ENCODE measurements at regions not wholly inside any gene's neighbourhood (a gene's known extent, or its start where the extent isn't known, plus 50 kb on each side); places are given as distances from the start of the nearest gene placed in this dataset.

GRCh38 chr3:167958141-167958540 lies 137.6 kb downstream of the GOLIM4 start:
- H3K4me1 ChIP-seq (ENCODE audit: insufficient read depth, low read length): no peaks in the 10 kb centered on the region
- H3K79me2 ChIP-seq (ENCODE audit: insufficient read depth, low read length): no peaks in the 10 kb centered on the region
- no peaks in the 10 kb centered on the region for H4K20me1 ChIP-seq (ENCODE audit: insufficient read depth, low read length)
- H3K27ac ChIP-seq (ENCODE audit: low read depth, low read length): no peak overlapping the region
- no peaks in the 10 kb centered on the region for H3K9me3 ChIP-seq (ENCODE audit: low read depth, low read length)
- DNase-seq (ENCODE audit: insufficient read length, low spot score, missing footprints): no peak
- TF ChIP-seq CTCF (IDR thresholded peaks at IDR 0.05; ENCODE audit: extremely low read depth, low read depth, low read length): no peak
- no peaks in the 10 kb centered on the region for H3K36me3 ChIP-seq (ENCODE audit: insufficient read depth, low read length)
- H3K4me3 ChIP-seq (ENCODE audit: insufficient read depth, low read length): no peak overlapping the region
- no peak overlapping the region for H3K4me2 ChIP-seq (ENCODE audit: insufficient read depth, low read length)
- H2AFZ ChIP-seq (ENCODE audit: low read length): no peak overlapping the region
- no peaks in the 10 kb centered on the region for H3K27me3 ChIP-seq (ENCODE audit: insufficient read depth, low read length)

- Histone ChIP-seq H3K79me2 (ENCODE audit: insufficient read depth, low read length) (no peaks in the 10 kb centered on the region), H3K36me3 (ENCODE audit: insufficient read depth, low read length) (no peaks in the 10 kb centered on the region), H2AFZ (ENCODE audit: low read length) (no peak overlapping the region), H3K27ac (ENCODE audit: low read depth, low read length) (no peak overlapping the region), H3K4me2 (ENCODE audit: insufficient read depth, low read length) (no peak overlapping the region), H4K20me1 (ENCODE audit: insufficient read depth, low read length) (no peaks in the 10 kb centered on the region), H3K27me3 (ENCODE audit: insufficient read depth, low read length) (no peaks in the 10 kb centered on the region), H3K4me3 (ENCODE audit: insufficient read depth, low read length) (no peak overlapping the region), H3K4me1 (ENCODE audit: insufficient read depth, low read length) (no peaks in the 10 kb centered on the region), H3K9me3 (ENCODE audit: low read depth, low read length) (no peaks in the 10 kb centered on the region)
- TF ChIP-seq CTCF (IDR thresholded peaks at IDR 0.05; ENCODE audit: extremely low read depth, low read depth, low read length): no peak
- DNase-seq (ENCODE audit: insufficient read length, low spot score, missing footprints): no peak
These were observed 142.8 kb downstream of the GOLIM4 start for GRCh38 chr3:167952969-167953368.

- Histone ChIP-seq H3K27ac (ENCODE audit: low read depth, low read length) (no peak overlapping the region), H3K4me2 (ENCODE audit: insufficient read depth, low read length) (no peak overlapping the region), H3K4me1 (ENCODE audit: insufficient read depth, low read length) (no peaks in the 10 kb centered on the region), H3K36me3 (ENCODE audit: insufficient read depth, low read length) (no peaks in the 10 kb centered on the region), H3K9me3 (ENCODE audit: low read depth, low read length) (no peaks in the 10 kb centered on the region), H3K79me2 (ENCODE audit: insufficient read depth, low read length) (no peaks in the 10 kb centered on the region), H3K4me3 (ENCODE audit: insufficient read depth, low read length) (no peak overlapping the region), H3K27me3 (ENCODE audit: insufficient read depth, low read length) (no peaks in the 10 kb centered on the region), H4K20me1 (ENCODE audit: insufficient read depth, low read length) (no peaks in the 10 kb centered on the region), H2AFZ (ENCODE audit: low read length) (no peak overlapping the region)
- DNase-seq (ENCODE audit: insufficient read length, low spot score, missing footprints): no peak
- TF ChIP-seq CTCF (IDR thresholded peaks at IDR 0.05; ENCODE audit: extremely low read depth, low read depth, low read length): no peak
These were observed 145.5 kb downstream of the GOLIM4 start for GRCh38 chr3:167950212-167950611.

GRCh38 chr3:167941234-167941995 lies 154.3 kb downstream of the GOLIM4 start:
- no peak overlapping the region for H3K27ac ChIP-seq (ENCODE audit: low read depth, low read length)

More at GRCh38 chr3:167941234-167941995, 154.3 kb downstream of the GOLIM4 start:
- H3K4me2 ChIP-seq (ENCODE audit: insufficient read depth, low read length): peak overlapping the region; percentile 51
- no peaks in the 10 kb centered on the region for H4K20me1 ChIP-seq (ENCODE audit: insufficient read depth, low read length)
- no peaks in the 10 kb centered on the region for H3K27me3 ChIP-seq (ENCODE audit: insufficient read depth, low read length)
- H3K4me1 ChIP-seq (ENCODE audit: insufficient read depth, low read length): peaks cover 12% of the 10 kb centered on the region
- no peak for TF ChIP-seq CTCF (IDR thresholded peaks at IDR 0.05; ENCODE audit: extremely low read depth, low read depth, low read length)
- no peak overlapping the region for H2AFZ ChIP-seq (ENCODE audit: low read length)
- no peaks in the 10 kb centered on the region for H3K36me3 ChIP-seq (ENCODE audit: insufficient read depth, low read length)
- H3K4me3 ChIP-seq (ENCODE audit: insufficient read depth, low read length): no peak overlapping the region
- no peaks in the 10 kb centered on the region for H3K9me3 ChIP-seq (ENCODE audit: low read depth, low read length)
- H3K79me2 ChIP-seq (ENCODE audit: insufficient read depth, low read length): no peaks in the 10 kb centered on the region
- peak; percentile 13 for DNase-seq (ENCODE audit: insufficient read length, low spot score, missing footprints)

Data from osteoblast (primary cell).